Testis (tissue), 2 donors: ENCODE measurements at regions not wholly inside any gene's neighbourhood (a gene's known extent, or its start where the extent isn't known, plus 50 kb on each side); places are given as distances from the start of the nearest gene placed in this dataset.

Experiments used
- CTCF ChIP-seq, 3 experiments: fragments of 450-650 bp in 2 of 3; fragments of 200-600 bp in 1 of 3; sonication (generic) in 1 of 3; IDR thresholded peaks; one replicate each; pipeline ENCODE4 v1.5.1; 2016 to 2019; ENCODE audit warnings: antibody characterized with exemption in 3 of 3, mild to moderate bottlenecking in 2 of 3, moderate library complexity in 1 of 3
- POLR2A ChIP-seq: fragments of 450-650 bp; IDR thresholded peaks from one replicate; pipeline ENCODE4 v1.6.1; 2017; ENCODE audit warnings: antibody characterized with exemption, mild to moderate bottlenecking, moderate library complexity

DNA sequence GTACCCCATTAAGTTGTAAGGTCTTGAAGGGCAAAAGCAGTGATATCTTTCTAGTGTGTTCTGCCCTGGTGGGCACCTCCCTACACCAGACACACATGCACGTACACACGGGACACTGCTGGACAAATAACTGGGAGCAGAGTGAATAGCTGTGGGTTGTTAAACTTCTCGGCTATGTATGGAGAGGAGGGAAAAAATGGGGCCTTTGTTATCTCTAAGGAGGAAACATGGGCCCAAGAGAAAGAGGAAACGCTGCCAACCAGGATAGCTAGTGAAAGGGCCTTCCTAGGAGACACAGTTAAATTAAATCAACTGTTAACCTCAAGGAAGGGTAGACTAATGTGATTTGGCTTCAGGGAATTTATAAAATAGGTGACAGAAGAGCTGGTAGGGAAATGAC is 169.7 kb downstream of the MYLK4 start:
- TF ChIP-seq CTCF (IDR thresholded peaks at IDR 0.05) (no peak), POLR2A (no peak)
